Suppressor macrophage treated with lipopolysaccharide for 1 hour (primary cell): ENCODE measurements at regions not wholly inside any gene's neighbourhood (a gene's known extent, or its start where the extent isn't known, plus 50 kb on each side); places are given as distances from the start of the nearest gene placed in this dataset.

Experiments used
- DNase-seq, 3 donors: peaks; one replicate each; pipeline ENCODE4 v3.0.0-alpha.2; 2020 to 2022

DNA sequence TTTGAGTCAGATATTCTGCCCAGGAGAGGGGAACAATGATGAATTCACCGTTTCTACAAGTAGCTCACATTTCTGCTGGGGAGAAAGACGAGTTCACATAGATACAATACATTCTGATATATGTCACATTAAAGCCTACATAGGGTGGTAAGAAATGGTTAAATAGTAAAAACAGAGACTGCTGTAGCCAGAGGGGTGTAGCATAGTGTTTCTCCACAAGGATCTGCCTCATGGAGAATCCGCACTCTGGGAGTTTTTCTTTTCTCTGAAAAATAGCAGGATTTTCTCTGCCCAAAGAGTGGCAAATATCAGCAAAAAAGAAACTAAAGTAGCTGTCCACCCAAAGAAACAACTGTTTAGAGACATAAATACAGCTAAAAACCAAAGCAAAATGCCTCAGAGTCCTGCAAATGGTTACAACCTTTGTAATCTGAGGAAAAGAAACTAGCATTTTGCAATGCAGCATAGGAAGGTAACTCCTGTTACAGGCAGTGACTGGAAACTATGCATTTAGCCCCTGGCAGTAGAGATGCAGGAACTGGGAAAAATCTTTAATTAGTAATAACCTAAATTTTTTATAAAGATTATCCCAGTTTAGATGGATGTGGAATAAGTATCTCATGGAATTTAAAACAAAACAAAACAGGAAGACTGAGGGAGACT is 1126.7 kb upstream of the ADGRL2 start:
- no peak for DNase-seq

DNA sequence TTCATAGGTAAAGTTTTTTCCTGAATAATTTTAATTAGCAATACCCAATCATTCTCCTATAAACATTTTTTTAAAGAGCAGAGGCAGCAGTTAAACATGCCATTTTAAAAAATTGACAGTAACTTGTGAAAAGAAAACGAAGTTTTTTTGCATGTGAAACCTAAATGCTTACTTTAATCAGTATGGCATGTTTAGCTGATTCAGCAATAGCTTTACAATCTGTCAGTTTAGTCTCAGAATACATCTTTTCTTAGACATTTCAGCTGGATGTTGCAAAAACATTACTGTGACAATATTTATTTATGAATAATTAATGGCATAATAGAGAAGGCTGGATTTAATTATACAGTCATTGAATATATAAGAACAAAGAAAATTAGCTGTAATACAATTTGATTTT is 1132.4 kb upstream of the ADGRL2 start:
- DNase-seq: no peak

DNA sequence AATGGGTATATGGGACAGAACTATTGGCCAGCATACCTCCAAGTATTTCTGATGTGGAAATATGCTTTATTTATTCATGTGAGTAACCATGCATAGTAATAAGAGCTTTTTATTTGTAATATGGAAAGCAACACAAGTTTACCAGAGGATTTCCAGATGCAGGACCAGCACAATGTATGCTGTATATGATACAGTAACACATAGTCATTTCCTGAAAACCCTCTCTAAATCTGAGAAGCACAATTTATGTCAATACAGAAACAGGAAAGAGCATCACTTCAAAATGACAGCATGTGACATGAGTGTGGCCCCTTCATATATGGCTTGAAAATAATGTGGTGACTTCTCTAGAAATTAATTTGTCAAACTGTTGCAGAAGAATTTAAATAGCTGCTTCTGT is 1134.7 kb upstream of the ADGRL2 start:
- no peak for DNase-seq

DNA sequence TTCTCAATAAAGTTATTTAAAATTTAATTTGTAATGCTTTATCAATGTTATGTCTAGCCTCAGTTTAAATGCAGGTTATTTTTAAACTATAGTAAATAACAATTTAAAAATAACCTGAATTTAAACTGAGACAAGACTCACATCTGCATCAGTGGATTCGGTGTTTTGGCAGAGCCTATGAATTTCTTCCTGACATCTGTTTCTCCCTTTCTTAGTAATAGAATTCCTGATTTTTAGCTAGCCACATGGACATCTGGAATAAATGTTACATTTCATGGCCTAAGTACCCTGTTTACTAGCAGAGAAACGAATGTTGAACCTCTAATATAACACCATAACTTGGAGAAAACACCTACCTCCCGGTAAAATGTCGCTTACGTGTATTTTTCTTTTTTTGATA is 1141.6 kb upstream of the ADGRL2 start:
- DNase-seq: no peak

DNA sequence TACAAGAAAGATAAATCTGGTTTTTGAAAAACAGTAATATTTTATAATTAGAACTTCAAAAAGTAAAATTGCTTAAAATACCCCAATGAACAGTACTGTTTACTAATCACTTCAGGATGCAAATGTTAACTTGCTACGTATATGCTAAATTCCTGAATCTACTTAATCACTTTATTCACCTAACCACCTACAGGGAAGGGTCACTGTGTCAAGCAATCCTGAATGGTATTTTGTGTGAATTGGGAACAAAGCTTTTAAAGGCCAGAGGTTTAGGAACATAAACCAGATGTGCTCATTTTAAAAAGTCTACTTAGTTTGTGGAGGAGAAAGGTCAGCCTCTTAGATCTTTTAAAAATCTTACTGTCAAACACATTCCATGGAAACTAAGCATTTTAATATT is 1143.0 kb upstream of the ADGRL2 start:
- DNase-seq: no peak

DNA sequence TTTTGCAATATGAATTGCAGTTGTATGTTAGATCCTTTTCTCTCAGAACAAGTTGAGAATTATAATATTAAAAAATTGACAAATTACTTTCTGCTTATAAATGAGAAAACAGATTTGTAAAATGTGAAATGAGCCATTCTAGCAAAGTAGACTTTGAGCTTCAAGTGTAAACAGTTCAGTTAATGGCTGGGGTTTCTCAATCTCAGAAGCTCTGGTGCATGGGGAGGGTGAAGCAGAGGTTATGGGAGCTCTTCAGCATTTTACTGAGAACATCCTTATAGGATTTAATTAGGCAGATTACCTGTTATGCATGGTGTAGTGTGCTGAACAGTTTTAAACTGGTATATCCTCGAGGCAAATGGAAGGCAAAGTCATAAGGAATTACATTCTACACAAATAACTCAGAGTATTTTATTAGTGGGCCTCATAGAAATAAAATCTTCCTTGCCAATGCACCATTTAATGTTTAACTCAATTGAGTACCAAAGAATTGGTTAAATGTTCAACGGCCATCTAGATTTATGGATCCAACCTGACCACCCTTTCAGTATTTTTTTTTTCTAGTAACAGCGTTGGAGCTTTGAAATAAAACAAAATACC is 1143.6 kb upstream of the ADGRL2 start:
- DNase-seq: no peak

DNA sequence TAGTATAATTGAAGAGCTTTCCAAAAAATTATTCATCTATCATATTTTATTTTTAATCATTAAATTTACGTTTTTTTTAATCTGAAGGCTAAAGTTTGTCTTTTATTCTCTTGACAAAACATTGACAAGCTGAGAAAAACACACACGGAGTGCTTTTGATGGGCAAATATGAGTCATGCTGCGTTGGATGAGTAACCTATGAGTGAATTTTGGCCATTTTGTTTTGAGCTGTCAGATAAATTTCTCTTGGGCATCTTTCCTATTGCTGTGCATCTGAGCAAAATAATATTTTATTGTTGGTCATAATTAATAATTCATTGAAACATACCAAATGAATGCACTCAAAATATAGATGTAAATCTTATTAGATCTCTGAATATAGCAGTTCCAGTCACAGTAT is 1144.1 kb upstream of the ADGRL2 start:
- no peak for DNase-seq

DNA sequence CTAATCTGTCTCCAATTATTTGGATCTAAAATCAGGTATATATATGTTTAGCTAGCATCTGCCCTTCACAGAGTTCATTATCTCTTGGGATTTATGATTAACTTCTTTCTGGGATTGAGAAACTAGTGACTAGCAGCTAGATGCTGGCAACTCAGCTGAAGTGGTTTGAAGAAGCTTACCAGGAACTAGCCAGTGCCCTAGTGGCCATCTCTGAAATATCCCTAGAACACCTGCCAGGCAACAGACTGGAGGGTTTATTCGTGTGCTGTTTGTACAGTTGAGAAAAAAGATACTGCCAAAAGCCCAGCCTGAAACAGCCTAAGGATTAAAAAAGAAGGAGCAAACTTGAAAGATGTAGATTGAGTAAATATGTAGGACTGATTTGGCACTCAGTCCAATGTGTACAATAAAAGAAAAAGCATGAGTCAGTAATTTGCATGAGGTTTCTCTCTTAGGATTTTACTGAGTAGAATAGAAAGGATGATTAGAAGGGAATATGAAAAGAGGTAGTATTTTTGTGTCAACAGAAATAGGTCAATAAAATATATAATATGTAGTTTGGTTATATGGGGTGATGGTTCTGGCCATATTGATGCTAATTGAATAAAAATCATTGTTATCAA is 1144.6 kb upstream of the ADGRL2 start:
- DNase-seq: no peak

DNA sequence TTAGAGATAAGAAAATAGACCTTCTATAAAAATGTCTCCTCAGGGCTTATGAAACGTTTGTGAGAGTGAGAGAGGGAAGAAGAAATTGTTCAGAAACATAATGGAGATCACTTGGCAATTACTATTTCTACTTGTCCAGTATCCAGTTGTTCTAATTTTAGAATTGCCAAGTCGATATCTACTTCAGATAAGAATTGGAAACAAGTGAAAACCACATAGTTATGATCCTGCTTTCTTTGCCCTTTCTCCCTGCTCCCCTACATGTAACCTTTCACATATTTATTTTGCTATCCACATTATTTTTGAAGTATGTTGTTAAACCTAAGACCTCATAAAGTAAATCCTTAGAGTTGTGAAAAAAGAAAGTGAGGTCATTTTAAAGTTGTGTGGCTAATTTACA is 1154.7 kb upstream of the ADGRL2 start:
- no peak for DNase-seq

DNA sequence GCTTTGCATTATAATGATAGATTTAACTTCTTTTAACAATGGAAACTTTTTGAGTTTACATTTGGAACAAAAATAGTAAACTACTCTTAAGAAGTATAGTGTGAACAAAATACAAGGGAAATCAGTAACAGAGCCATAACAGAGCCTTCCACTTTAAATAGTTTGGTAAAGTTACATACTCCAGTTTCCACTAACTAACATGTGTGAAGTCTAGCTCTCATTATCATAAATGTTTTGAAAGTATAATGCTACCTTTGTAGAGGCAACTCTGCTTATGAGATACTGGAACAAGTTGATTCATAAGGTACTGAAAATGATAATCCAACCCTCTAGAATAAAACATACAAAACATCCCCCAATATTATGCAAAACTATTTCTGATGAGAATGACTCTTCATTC is 1155.1 kb upstream of the ADGRL2 start:
- no peak for DNase-seq

DNA sequence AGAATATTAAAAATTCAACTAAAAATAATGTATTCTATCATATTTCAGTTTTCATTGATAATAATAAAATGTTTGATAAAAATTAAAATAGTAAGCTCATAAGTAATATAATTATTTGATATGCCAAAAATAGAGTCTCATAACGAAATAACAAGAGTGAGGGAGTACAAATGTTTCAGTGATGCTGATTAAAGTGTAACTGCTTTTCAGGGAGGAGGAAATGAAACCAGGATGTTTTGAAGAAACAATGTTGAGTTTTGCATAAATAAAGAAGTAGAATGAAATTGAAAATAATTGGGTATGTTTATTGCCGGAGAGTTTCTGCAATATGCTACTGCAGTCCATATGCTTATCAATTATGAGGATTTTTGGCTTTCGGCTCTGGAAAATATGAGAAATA is 1159.8 kb upstream of the ADGRL2 start:
- DNase-seq: no peak

DNA sequence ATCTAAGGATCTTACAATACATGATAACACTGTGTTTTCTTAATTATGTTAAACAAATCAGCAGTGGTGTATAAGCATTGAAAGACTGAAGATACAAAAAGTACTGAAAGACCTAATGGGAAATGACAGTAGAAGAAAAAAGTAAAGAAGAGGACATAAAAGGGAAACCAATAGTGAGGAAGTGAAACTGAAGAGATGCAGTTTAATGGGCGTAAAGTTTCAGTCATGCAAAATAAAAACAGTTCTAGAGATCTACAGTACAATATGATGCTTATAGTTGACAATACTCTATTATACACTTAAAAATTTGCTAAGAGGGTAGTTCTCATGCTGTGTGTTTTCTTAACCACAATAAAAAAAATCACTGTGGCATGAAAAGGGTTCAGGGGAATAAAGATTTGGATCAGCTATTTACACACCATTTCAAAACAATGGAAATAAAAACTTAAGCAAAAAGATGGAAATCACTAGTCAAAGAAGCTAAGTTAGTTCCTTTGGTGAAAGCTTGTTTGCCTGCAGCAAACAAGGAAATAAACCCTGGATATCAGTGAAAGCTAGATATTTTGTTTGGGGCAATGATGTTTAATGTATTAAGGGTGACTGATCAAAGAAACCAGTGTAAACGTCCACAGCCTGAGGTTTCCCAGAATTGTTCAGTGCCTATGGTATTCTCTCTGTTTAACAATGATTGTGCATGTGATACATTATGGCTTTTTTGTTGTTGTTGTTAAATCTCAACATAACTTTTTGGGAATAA is 1160.8 kb upstream of the ADGRL2 start:
- DNase-seq: peak in 1 of 3 donors; percentile 5

DNA sequence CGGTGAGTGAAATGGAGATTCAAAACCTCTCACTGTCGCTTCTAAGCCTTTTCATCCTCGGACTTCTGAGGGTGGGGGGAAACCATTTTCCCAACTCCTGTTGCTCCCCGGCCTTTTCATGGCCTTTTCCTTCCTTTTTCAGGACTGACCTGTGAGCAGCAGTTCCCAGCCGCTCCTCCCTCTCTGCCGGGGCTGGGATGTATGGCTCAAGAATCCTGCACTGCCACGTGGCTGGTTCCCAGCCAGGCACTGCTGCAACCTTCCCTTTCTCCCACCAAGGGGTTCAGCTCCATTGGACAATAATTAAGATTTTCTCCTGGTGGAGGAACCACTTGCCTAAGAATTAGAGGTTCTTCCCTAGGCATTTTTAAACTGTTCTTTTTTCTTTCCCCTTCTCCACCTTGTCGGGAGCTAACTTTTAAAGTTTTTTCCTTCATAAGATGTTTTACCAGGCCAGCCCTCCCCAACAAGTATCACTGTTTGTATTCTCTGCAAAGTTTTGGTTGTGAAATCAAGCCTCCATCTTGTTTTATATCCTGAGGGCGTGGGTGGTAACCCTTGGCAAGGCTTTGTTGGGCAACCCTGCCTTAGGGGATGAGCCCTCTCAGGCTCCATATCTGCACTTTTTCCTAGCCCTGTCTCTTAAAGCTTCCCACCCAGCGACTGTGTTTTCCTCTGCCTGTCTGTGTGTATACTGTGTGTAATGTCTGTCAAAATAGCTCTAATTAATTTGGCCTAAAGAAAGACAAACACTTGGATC is 1166.6 kb upstream of the ADGRL2 start:
- no peak for DNase-seq

DNA sequence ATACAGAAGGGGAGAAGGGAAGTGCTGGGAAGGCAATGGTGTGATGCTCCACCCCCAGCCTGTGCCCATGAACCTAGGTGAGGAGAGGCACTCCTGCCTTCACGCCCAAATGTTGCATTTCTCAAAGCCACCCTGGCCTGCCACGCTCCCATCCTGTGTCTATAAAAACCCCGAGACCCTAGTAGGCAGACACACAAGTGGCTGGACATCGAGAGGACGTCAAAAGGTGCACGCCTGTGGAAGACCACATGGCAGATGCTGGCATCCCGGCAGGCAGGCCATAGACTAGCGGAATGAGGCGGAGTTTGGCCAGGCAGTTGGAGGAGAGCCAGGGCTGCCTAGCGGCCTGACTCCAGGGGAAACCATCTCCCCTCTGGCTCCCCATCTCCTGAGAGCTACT is 1168.5 kb upstream of the ADGRL2 start:
- DNase-seq: no peak

DNA sequence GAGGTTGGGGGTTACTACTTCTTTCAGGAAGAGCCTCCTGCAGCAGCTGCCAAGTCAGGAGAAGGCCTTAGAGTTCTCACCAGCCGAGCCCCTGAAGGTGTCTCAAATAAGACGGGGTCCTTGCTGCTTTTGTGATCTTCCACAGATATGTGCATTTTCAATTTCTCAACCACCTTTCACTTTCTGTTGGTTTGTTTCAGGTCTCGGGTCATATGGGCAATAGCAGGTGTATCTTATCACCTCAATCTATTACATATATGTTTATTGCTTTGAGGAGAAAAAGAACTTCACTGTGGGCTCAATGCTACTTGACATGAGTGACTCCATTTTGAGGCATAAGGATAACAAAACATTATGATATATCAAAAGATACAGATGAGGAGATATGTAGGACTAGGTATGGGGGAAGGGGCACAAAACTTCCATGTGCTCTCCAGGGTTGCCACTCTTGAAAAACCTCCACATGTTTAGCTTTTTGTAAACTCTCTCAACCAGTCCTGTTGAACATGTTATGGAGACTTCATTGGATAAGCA is 1171.4 kb upstream of the ADGRL2 start:
- no peak for DNase-seq

DNA sequence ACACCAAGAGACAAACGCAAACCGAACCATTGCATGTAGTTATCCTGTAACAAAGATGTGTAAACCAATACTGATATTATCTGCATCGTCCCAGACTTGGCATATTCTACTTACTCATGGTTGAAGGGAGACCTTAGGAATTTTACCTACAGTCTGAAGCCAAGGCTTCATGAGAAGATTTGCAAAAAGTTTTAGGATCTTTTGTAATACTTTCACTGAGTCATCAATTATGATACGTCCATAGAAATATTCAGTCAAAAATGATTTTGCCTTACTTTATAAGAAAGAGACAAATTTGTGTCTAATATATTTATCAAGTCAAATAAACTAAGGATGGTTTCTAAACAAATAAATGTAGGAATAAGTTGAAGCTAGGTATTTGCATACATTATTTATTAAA is 1176.1 kb upstream of the ADGRL2 start:
- no peak for DNase-seq

DNA sequence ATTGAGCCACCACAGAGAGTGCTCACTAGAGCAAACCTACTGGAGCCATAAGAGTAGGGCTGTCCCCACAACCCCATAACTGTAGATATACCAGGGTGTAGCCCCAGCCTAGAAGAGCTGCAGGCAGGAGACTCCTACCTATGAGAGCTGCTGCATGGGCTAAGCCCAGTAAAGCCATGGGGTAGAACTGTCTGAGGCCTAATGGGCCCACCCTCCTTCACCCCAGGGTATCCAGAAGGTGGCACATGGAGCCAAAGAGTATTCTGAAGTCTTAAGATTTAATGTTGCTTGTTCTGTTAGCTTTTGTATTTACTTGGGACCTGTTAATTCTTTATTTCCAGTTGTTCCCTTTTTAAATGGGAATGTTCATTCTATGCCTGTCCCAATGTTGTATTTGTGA is 1193.7 kb upstream of the ADGRL2 start:
- DNase-seq: no peak

DNA sequence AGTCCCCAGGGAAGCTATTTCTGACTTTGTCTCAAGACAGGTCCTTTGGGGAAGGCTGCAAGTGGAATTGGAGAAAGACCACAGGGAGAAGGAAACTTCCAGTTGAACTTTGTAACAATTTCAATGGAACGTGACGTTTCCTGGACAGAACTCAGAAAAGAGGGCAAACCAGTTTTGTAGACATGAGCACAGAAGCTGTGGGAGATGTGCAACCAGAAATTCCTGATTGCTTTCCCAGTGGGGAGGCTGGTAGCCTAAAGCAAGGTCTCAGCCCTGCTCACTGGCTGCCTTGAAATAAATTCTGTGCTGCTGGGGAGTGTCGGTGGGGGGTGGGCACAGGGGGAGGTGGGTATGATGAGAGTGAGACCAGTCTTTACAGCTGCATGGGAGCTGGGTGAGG is 1206.7 kb upstream of the ADGRL2 start:
- DNase-seq: no peak

DNA sequence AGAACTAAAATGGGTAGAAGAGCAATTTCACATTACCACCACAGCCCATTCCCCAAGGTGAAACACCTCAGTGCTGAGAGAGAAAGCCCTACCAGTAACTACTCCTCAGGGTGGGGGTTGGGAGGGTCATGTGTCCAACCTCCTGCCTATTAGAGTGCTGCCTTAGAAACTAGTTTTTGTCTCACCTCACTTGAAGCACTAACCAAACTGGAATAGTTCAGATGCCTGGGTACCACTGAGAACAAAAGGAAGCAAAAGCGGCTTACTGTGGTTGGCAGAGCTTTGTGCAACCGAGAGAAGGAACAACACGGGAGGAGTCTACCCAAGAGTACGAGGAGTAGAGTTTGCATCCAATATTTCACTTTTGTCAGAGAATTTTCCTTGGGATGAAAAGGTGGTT is 1207.5 kb upstream of the ADGRL2 start:
- no peak for DNase-seq

DNA sequence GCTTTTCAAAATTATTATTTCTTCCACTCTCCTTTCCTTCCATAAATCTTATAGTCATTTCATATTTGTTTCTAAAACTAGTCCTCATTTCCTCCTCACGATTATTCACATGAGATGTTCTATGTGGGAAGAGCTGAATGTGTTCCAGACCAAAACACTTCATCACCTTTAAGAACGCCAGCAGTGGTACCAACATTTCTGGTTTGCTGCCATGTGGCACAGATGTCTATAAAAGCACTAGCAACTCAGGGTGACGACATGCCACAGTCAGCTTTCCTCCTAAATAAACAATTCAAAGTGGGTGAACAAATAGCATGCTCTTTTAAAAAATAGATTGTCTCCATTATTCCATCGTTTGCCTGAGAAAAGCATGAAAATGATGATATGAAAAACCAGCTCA is 1217.8 kb upstream of the ADGRL2 start:
- DNase-seq: no peak

DNA sequence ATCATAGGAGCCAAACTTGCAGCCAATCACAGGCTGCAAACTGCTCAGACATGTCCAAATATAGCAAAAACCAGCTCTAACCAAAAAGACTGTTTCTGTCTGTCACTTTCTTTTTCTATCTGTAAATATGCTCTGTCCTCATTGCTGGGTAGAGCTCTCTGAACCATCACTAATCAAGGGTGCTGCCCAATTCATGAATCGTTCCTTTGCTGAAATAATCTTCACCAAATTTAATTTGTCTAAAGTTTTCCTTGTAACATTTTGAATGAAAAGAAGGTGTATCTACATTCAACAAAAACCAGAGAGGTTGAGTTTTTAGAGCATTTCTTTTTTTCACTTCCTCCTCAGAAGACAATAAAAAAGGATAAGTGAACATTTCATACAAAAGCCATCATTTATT is 1221.7 kb upstream of the ADGRL2 start:
- no peak for DNase-seq

DNA sequence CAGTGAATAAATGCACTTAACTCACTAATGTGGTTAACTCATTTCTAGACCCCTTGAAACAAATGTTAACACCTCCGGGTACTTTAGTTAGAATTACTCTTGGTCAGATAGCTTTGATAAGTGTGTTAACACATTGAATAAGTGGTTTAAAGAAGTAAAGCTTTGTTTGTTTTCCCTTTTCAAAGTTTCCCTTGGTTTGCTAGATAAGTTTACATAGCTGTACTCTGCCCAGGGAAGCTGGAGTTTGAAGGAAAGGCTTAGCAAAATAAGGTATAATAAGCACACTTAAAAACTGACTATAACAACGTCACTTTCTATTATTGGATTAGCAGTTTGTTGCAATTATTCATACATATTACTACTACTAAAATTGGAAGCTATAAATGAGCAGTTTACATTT is 1233.9 kb upstream of the ADGRL2 start:
- DNase-seq: no peak

DNA sequence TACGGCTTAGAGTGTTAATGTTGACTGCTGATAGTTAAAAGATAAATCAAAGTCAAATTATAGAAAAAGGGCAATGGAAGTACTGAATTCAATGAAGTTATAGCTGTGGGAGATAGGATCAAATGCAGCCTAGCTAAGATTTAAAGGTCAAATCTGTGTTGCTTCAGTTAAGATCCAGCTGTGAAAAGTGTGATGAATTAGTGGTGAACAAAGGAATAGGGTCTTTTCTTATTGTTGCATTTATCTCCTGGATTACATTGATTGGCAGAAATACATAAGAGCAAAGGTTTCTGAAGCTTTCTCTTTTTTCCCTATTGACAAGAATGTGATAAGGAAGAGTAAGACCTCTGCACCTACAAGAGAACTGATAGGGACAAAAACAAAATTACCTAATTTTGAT is 1234.6 kb upstream of the ADGRL2 start:
- DNase-seq: no peak
